Anterior cingulate cortex (tissue), 58 donors: ENCODE measurements at regions not wholly inside any gene's neighbourhood (a gene's known extent, or its start where the extent isn't known, plus 50 kb on each side); places are given as distances from the start of the nearest gene placed in this dataset.
A peak's percentile ranks its signal among the peaks of the same experiment; 100 is the strongest.
"Not testable (repeated sequence)": the region's sequence is repeated elsewhere in the genome, so short reads cannot be mapped to it uniquely, and the experiment has no call there.

ENCODE experiments used
- DNase-seq, 58 donors: peaks; one replicate each; lab custom pipeline; 2025; lab: John Stamatoyannopoulos, UW

- DNase-seq = no peak
These were observed 611.7 kb downstream of the NUF2 start for GRCh38 chr1:163933437-163933836.

- no peak for DNase-seq
These were observed 614.1 kb downstream of the NUF2 start for GRCh38 chr1:163935738-163936374.

- DNase-seq = no peak
These were observed 599.4 kb upstream of the PBX1 start for GRCh38 chr1:163959622-163960021.

GRCh38 chr1:163970151-163970550 lies 588.8 kb upstream of the PBX1 start:
- DNase-seq = no peak

GRCh38 chr1:163970699-163971098 lies 588.3 kb upstream of the PBX1 start:
- peak in 29 of 58 donors; percentile 1 to 68 (median 13) for DNase-seq

GRCh38 chr1:163973586-163973985 lies 585.4 kb upstream of the PBX1 start:
- DNase-seq = no peak

GRCh38 chr1:163974120-163974519 lies 584.9 kb upstream of the PBX1 start:
- DNase-seq = no peak

- DNase-seq = no peak
These were observed 578.6 kb upstream of the PBX1 start for GRCh38 chr1:163980394-163980793.

GRCh38 chr1:163981500-163982030 lies 577.4 kb upstream of the PBX1 start:
- DNase-seq = no peak

GRCh38 chr1:163983097-163983496 lies 575.9 kb upstream of the PBX1 start:
- DNase-seq = no peak

- DNase-seq = no peak
These were observed 573.3 kb upstream of the PBX1 start for GRCh38 chr1:163985700-163986099.

- DNase-seq = no peak
These were observed 559.9 kb upstream of the PBX1 start for GRCh38 chr1:163999131-163999530.

- not testable (repeated sequence) for DNase-seq
These were observed 552.8 kb upstream of the PBX1 start for GRCh38 chr1:164006186-164006585.

GRCh38 chr1:164006621-164007020 lies 552.4 kb upstream of the PBX1 start:
- no peak for DNase-seq

- DNase-seq = no peak
These were observed 541.7 kb upstream of the PBX1 start for GRCh38 chr1:164017239-164017638.

GRCh38 chr1:164020391-164020790 lies 538.6 kb upstream of the PBX1 start:
- DNase-seq = no peak

- DNase-seq = no peak
These were observed 537.2 kb upstream of the PBX1 start for GRCh38 chr1:164021813-164022212.

GRCh38 chr1:164033782-164034181 lies 525.2 kb upstream of the PBX1 start:
- DNase-seq = no peak

- DNase-seq = no peak
These were observed 518.2 kb upstream of the PBX1 start for GRCh38 chr1:164040754-164041153.

- no peak for DNase-seq
These were observed 507.2 kb upstream of the PBX1 start for GRCh38 chr1:164051782-164052181.

GRCh38 chr1:164054331-164054730 lies 504.7 kb upstream of the PBX1 start:
- DNase-seq = no peak

- no peak for DNase-seq
These were observed 500.8 kb upstream of the PBX1 start for GRCh38 chr1:164058198-164058597.

GRCh38 chr1:164061528-164061927 lies 497.5 kb upstream of the PBX1 start:
- no peak for DNase-seq
